Smooth muscle cell (in vitro differentiated cells): ENCODE measurements at regions not wholly inside any gene's neighbourhood (a gene's known extent, or its start where the extent isn't known, plus 50 kb on each side); places are given as distances from the start of the nearest gene placed in this dataset.
A peak's percentile ranks its signal among the peaks of the same experiment; 100 is the strongest.
"Not testable (repeated sequence)": the region's sequence is repeated elsewhere in the genome, so short reads cannot be mapped to it uniquely, and the experiment has no call there.

ENCODE experiments used
- DNase-seq: peaks from one replicate; lab custom pipeline; 2025; ENCODE audit not compliant: unreplicated experiment; lab: John Stamatoyannopoulos, UW
- H2AFZ ChIP-seq: fragments of 200-600 bp; sonication (generic); 2 replicates; pipeline ENCODE4 v1.6.0; 2016; ENCODE audit warnings: antibody characterized with exemption, low read depth, mild to moderate bottlenecking
- H3F3A ChIP-seq: fragments of 200-600 bp; sonication (generic); 2 replicates; pipeline ENCODE4 v1.6.0; 2017; ENCODE audit warnings: antibody characterized with exemption, low read depth
- H3K27ac ChIP-seq: fragments of 200-600 bp; sonication (generic); 2 replicates; pipeline ENCODE4 v1.5.1; 2016; ENCODE audit warnings: low read depth, mild to moderate bottlenecking
- H3K27me3 ChIP-seq: fragments of 200-600 bp; sonication (generic); 2 replicates; pipeline ENCODE4 v1.6.1; 2016; ENCODE audit warnings: low read depth, mild to moderate bottlenecking
- H3K36me3 ChIP-seq: fragments of 200-600 bp; sonication (generic); 2 replicates; pipeline ENCODE4 v1.5.1; 2016; ENCODE audit warnings: low read depth
- H3K4me1 ChIP-seq: fragments of 200-600 bp; sonication (generic); 2 replicates; pipeline ENCODE4 v1.5.1; 2016; ENCODE audit warnings: low read depth
- H3K4me2 ChIP-seq: fragments of 200-600 bp; sonication (generic); 2 replicates; pipeline ENCODE4 v1.6.0; 2016; ENCODE audit warnings: mild to moderate bottlenecking
- H3K4me3 ChIP-seq: fragments of 200-600 bp; sonication (generic); 2 replicates; pipeline ENCODE4 v1.5.1; 2016; ENCODE audit warnings: mild to moderate bottlenecking
- H3K79me2 ChIP-seq: fragments of 200-600 bp; sonication (generic); 2 replicates; pipeline ENCODE4 v1.6.0; 2016; ENCODE audit warnings: low read depth, mild to moderate bottlenecking
- H3K9ac ChIP-seq: fragments of 200-600 bp; sonication (generic); 2 replicates; pipeline ENCODE4 v1.6.0; 2016; ENCODE audit warnings: low read depth
- H3K9me3 ChIP-seq: fragments of 200-600 bp; sonication (generic); replicated peaks from 2 replicates; pipeline ENCODE4 v1.5.1; 2016; ENCODE audit warnings: low read depth
- H4K20me1 ChIP-seq: fragments of 200-600 bp; sonication (generic); 2 replicates; pipeline ENCODE4 v1.6.0; 2016; ENCODE audit warnings: low read depth
- CTCF ChIP-seq: fragments of 200-600 bp; sonication (generic); IDR thresholded peaks from 2 replicates; pipeline ENCODE4 v1.5.1; 2017; ENCODE audit warnings: borderline replicate concordance, mild to moderate bottlenecking, antibody characterized with exemption; ENCODE audit not compliant: insufficient read depth, poor library complexity, severe bottlenecking
- WGBS: methylation state at CpG from one replicate; pipeline ENCODE4 v1.1.7; 2016; ENCODE audit warnings: low lambda C conversion rate; 5-methylcytosine and 5-hydroxymethylcytosine counted together

DNA sequence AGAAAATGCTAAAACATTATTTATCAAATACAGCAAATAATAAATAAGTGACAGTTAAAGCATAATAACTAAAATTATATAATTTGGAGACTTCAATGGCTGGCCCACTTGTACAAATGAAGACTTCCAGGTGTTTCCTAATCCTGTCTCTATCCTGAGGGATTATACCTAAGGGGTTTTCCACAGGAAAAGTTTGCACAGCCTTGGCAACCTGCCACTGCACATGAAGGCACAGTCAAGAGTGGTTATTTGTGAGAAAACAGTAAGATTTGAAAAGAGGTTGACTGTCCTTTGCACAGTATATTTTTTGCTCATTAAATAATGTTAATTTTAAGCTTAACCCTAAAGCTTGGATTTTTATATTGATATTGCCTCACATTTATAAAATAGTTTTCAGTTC is 655.9 kb downstream of the TTLL7 start:
- not testable (repeated sequence) for H3K4me1 ChIP-seq, H3F3A ChIP-seq, H3K79me2 ChIP-seq, H3K27ac ChIP-seq, H3K9me3 ChIP-seq, H3K4me2 ChIP-seq, H2AFZ ChIP-seq, H3K36me3 ChIP-seq, H3K4me3 ChIP-seq, H3K27me3 ChIP-seq, H3K9ac ChIP-seq, H4K20me1 ChIP-seq, DNase-seq

DNA sequence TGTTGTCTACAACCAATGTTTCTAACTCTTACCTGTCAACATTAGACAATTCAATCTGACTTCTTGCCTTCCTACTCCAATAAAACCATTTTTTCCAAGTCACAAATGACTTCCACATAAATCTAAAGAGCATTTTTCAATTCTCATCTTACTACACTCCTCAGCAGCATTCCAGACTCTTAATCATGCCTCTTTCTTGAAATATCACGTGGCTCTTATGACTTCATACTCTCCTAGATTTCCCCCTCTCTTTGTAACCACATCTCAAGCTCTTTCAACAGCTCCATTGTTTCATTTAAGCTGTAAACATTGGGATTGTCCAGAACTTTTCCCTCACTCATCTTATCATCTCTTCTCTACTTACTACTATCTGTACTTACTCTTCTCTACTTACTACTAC is 666.6 kb downstream of the TTLL7 start:
- H3K9ac ChIP-seq, H3K36me3 ChIP-seq, DNase-seq, H4K20me1 ChIP-seq, H3K4me2 ChIP-seq, H2AFZ ChIP-seq, H3K4me1 ChIP-seq, H3K79me2 ChIP-seq, H3K9me3 ChIP-seq, H3K27me3 ChIP-seq, H3K4me3 ChIP-seq, H3F3A ChIP-seq: not testable (repeated sequence)
- H3K27ac ChIP-seq = peak overlapping the region; percentile 42
- WGBS = no CpG with 5 or more reads among the region's 1 CpG

GRCh38 chr1:83318366-83318765 is 680.6 kb downstream of the TTLL7 start:
- Histone ChIP-seq H3K36me3 (no peaks in the 10 kb centered on the region), H3K27me3 (no peaks in the 10 kb centered on the region), H3K4me1 (no peaks in the 10 kb centered on the region), H3F3A (no peaks in the 10 kb centered on the region), H2AFZ (no peak overlapping the region), H3K27ac (no peak overlapping the region), H3K9ac (no peak overlapping the region), H4K20me1 (no peaks in the 10 kb centered on the region), H3K4me3 (no peak overlapping the region), H3K9me3 (no peaks in the 10 kb centered on the region), H3K4me2 (no peak overlapping the region), H3K79me2 (no peaks in the 10 kb centered on the region)
- 96% methylated on average over 2 of the region's 2 CpGs for WGBS
- TF ChIP-seq CTCF = no peak
- DNase-seq = no peak

GRCh38 chr1:83315446-83315845 is 683.5 kb downstream of the TTLL7 start:
- H3K27me3 ChIP-seq, H3K9me3 ChIP-seq, H3K4me1 ChIP-seq, H3K9ac ChIP-seq, H3K36me3 ChIP-seq, H3K79me2 ChIP-seq, H2AFZ ChIP-seq, H4K20me1 ChIP-seq, H3K4me3 ChIP-seq, DNase-seq, H3K4me2 ChIP-seq, H3K27ac ChIP-seq, H3F3A ChIP-seq: not testable (repeated sequence)
- 12% methylated on average over 1 of the region's 1 CpG for WGBS

GRCh38 chr1:83310161-83310560 is 688.8 kb downstream of the TTLL7 start:
- H3K27ac ChIP-seq, H3K36me3 ChIP-seq, H3K4me1 ChIP-seq, H2AFZ ChIP-seq, H3K9me3 ChIP-seq, H3K79me2 ChIP-seq, H3K27me3 ChIP-seq, H3F3A ChIP-seq, H3K9ac ChIP-seq, H4K20me1 ChIP-seq, DNase-seq, H3K4me3 ChIP-seq, H3K4me2 ChIP-seq: not testable (repeated sequence)
- 100% methylated on average over 1 of the region's 1 CpG for WGBS

DNA sequence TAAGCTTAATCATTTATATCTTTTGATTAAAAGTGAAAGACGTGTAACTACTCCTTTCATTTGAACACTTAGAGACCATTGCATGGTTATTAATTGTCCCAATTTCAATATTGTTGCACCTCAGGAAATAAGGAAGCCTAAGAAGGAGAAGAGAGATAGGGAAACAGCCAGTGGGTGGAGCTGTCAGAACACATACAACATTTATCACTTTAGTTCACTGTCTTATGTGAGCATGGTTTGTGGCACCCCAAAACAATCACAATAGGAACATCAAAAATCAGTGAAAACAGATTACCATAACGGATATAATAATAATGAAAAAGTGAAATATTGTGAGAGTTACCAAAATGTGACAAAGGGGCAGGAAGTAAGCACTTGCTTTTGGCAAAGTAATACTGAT is 689.9 kb downstream of the TTLL7 start:
- not testable (repeated sequence) for H4K20me1 ChIP-seq, H3K9me3 ChIP-seq, DNase-seq, H3K27me3 ChIP-seq, H3K4me1 ChIP-seq, H3K36me3 ChIP-seq, H3K4me3 ChIP-seq, H2AFZ ChIP-seq, H3K4me2 ChIP-seq, H3K9ac ChIP-seq, H3K79me2 ChIP-seq, H3F3A ChIP-seq, H3K27ac ChIP-seq
- 82% methylated on average over 2 of the region's 2 CpGs for WGBS

GRCh38 chr1:83306811-83307210 is 692.1 kb downstream of the TTLL7 start:
- not testable (repeated sequence) for H3K9ac ChIP-seq, H3K36me3 ChIP-seq, H3K79me2 ChIP-seq, H4K20me1 ChIP-seq, DNase-seq, H3F3A ChIP-seq, H3K4me3 ChIP-seq, H3K9me3 ChIP-seq, H3K27me3 ChIP-seq, H3K27ac ChIP-seq, H3K4me1 ChIP-seq, H2AFZ ChIP-seq, H3K4me2 ChIP-seq
- 88% methylated on average over 2 of the region's 2 CpGs for WGBS

- H3K9me3 ChIP-seq = not testable (repeated sequence)
These were observed 703.3 kb downstream of the TTLL7 start for GRCh38 chr1:83295594-83295993.

More at GRCh38 chr1:83295594-83295993, 703.3 kb downstream of the TTLL7 start:
- not testable (repeated sequence) for H3K4me3 ChIP-seq, H3K9ac ChIP-seq, H3K4me2 ChIP-seq, H3F3A ChIP-seq, H3K27me3 ChIP-seq, H3K27ac ChIP-seq, H3K4me1 ChIP-seq, H3K79me2 ChIP-seq, H2AFZ ChIP-seq, DNase-seq, H4K20me1 ChIP-seq, H3K36me3 ChIP-seq
- WGBS = 85% methylated on average over 1 of the region's 1 CpG
